GM19452 (cell line): ENCODE measurements at regions not wholly inside any gene's neighbourhood (a gene's known extent, or its start where the extent isn't known, plus 50 kb on each side); places are given as distances from the start of the nearest gene placed in this dataset.

ENCODE experiments used
- ATAC-seq: cut with Tn5 transposase; IDR thresholded peaks from one replicate; pipeline ENCODE4 v1.9.1; 2021; ENCODE audit not compliant: unreplicated experiment

- ATAC-seq, result peak; percentile 76
Observed at GRCh38 chr1:42035205-42035829, 116.6 kb upstream of the HIVEP3 start.

GRCh38 chr1:42034426-42034825 lies 115.7 kb upstream of the HIVEP3 start:
- ATAC-seq, result no peak

GRCh38 chr1:42033629-42034028 lies 114.9 kb upstream of the HIVEP3 start:
- no peak for ATAC-seq

GRCh38 chr1:42017730-42018129 lies 99.0 kb upstream of the HIVEP3 start:
- ATAC-seq, result no peak

- ATAC-seq, result peak; percentile 48
Observed at GRCh38 chr1:42017259-42017658, 98.5 kb upstream of the HIVEP3 start.

GRCh38 chr1:42014823-42015222 lies 96.1 kb upstream of the HIVEP3 start:
- no peak for ATAC-seq

GRCh38 chr1:42013881-42014470 lies 95.3 kb upstream of the HIVEP3 start:
- no peak for ATAC-seq

GRCh38 chr1:42012852-42013251 lies 94.1 kb upstream of the HIVEP3 start:
- ATAC-seq, result no peak

GRCh38 chr1:42010381-42010780 lies 91.7 kb upstream of the HIVEP3 start:
- no peak for ATAC-seq

GRCh38 chr1:42008264-42008663 lies 89.5 kb upstream of the HIVEP3 start:
- no peak for ATAC-seq

GRCh38 chr1:42006836-42007235 lies 88.1 kb upstream of the HIVEP3 start:
- no peak for ATAC-seq

GRCh38 chr1:42006093-42006492 lies 87.4 kb upstream of the HIVEP3 start:
- no peak for ATAC-seq

GRCh38 chr1:42005530-42005929 lies 86.8 kb upstream of the HIVEP3 start:
- no peak for ATAC-seq

GRCh38 chr1:42004860-42005259 lies 86.1 kb upstream of the HIVEP3 start:
- ATAC-seq, result no peak

- ATAC-seq, result no peak
Observed at GRCh38 chr1:42004322-42004721, 85.6 kb upstream of the HIVEP3 start.

- ATAC-seq, result no peak
Observed at GRCh38 chr1:42003433-42003832, 84.7 kb upstream of the HIVEP3 start.

GRCh38 chr1:42002220-42002619 lies 83.5 kb upstream of the HIVEP3 start:
- ATAC-seq, result no peak

- no peak for ATAC-seq
Observed at GRCh38 chr1:42000766-42001165, 82.0 kb upstream of the HIVEP3 start.

GRCh38 chr1:41999884-42000283 lies 81.2 kb upstream of the HIVEP3 start:
- ATAC-seq, result no peak

- no peak for ATAC-seq
Observed at GRCh38 chr1:41998250-41998649, 79.5 kb upstream of the HIVEP3 start.

GRCh38 chr1:41997153-41997552 lies 78.4 kb upstream of the HIVEP3 start:
- no peak for ATAC-seq

- ATAC-seq, result no peak
Observed at GRCh38 chr1:41995441-41996130, 76.9 kb upstream of the HIVEP3 start.
